HUES64 (cell line): ENCODE measurements at regions not wholly inside any gene's neighbourhood (a gene's known extent, or its start where the extent isn't known, plus 50 kb on each side); places are given as distances from the start of the nearest gene placed in this dataset.
"Not testable (repeated sequence)": the region's sequence is repeated elsewhere in the genome, so short reads cannot be mapped to it uniquely, and the experiment has no call there.

Source experiments
- H3K27ac ChIP-seq: 2 replicates; pipeline ENCODE4 v1.7.0; 2013; ENCODE audit warnings: low read depth, low read length, inconsistent platforms
- H3K27me3 ChIP-seq: 2 replicates; pipeline ENCODE4 v1.6.1; 2013; ENCODE audit warnings: mild to moderate bottlenecking, low read length; ENCODE audit not compliant: insufficient read depth
- H3K36me3 ChIP-seq: 2 replicates; pipeline ENCODE4 v1.6.1; 2013; ENCODE audit warnings: mild to moderate bottlenecking, low read length; ENCODE audit not compliant: insufficient read depth
- H3K4me1 ChIP-seq: 2 replicates; pipeline ENCODE4 v1.6.1; 2013; ENCODE audit warnings: mild to moderate bottlenecking, low read length, moderate library complexity; ENCODE audit not compliant: insufficient read depth
- H3K4me3 ChIP-seq: 2 replicates; pipeline ENCODE4 v1.5.1; 2013; ENCODE audit warnings: mild to moderate bottlenecking, low read length, moderate library complexity
- H3K9ac ChIP-seq: 2 replicates; pipeline ENCODE4 v1.6.1; 2013; ENCODE audit warnings: mild to moderate bottlenecking, low read depth, low read length
- H3K9me3 ChIP-seq: 2 replicates; pipeline ENCODE4 v1.6.1; 2013; ENCODE audit warnings: low read depth, low read length; ENCODE audit not compliant: insufficient read depth
- WGBS: fragments of 150-250, 120-280 bp; methylation state at CpG from one replicate; pipeline ENCODE4 v1.1.7; 2013; ENCODE audit warnings: missing lambda C conversion rate; 5-methylcytosine and 5-hydroxymethylcytosine counted together

DNA sequence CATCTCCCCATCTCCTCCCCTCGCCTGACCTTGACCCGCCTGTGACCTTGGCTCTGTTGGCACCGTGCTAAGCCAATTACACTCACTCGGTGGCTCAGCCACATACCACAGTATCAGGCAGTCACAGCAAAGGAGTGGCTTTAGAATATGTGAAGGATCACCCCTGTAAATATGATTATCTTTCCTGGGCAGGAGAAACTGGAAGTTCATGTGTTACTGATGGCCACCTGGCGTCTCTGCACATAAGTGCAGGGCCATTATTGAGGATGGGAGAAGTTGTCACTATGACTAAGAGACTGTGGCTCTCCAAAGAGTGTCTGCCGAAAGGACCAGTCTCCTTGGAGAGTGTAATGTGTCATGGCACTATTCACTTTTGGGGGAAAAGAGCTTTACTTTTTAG is 116.9 kb upstream of the S1PR3 start:
- 93% methylated on average over 6 of the region's 6 CpGs for WGBS
- Histone ChIP-seq H3K27ac (no peak overlapping the region), H3K9me3 (no peaks in the 10 kb centered on the region)

DNA sequence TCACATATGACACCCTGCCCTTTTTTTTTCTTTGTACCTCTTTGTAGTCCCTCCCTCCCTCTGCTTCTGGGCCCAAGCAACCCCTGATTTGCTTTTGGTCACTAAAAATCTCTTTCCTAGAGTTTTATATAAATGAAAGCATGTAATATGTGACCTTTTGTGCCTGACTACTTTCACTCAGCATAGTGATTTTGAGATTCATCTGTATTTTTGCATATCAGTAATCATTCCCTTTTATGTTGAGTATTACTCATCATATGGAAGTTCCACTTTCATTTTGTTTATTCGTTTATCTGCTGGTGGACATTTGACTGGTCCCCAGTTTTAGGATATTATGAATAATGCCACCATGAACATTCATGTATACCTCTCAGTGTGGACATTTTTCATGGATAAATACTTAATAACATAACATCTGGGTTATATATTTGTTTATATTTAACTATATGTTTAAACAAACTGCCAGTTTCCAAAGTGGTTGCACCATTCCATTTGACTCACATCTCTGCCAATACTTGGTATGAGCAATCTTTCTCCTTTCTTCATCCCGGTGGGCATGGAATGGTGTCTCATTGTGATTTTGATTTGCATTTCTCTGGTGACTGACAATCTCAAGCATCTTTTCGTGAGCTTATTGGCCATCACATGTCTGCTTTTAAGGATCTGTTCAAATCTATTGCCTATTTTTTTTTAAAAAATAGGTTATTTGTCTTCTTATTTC is 115.7 kb upstream of the S1PR3 start:
- 95% methylated on average over 3 of the region's 3 CpGs for WGBS
- H3K9ac ChIP-seq, result no peak overlapping the region
- H3K27me3 ChIP-seq, result no peaks in the 10 kb centered on the region
- no peaks in the 10 kb centered on the region for H3K4me1 ChIP-seq
- H3K4me3 ChIP-seq, result no peak overlapping the region
- no peaks in the 10 kb centered on the region for H3K36me3 ChIP-seq
- no peak overlapping the region for H3K27ac ChIP-seq
- H3K9me3 ChIP-seq, result no peaks in the 10 kb centered on the region

More for the DNA sequence above, 116.9 kb upstream of the S1PR3 start:
- Histone ChIP-seq H3K36me3 (no peaks in the 10 kb centered on the region), H3K4me3 (no peak overlapping the region), H3K4me1 (no peaks in the 10 kb centered on the region), H3K9ac (no peak overlapping the region), H3K27me3 (no peaks in the 10 kb centered on the region)

- H3K27ac ChIP-seq, result no peak overlapping the region
- 87% methylated on average over 8 of the region's 8 CpGs for WGBS
- H3K9ac ChIP-seq, result no peak overlapping the region
- no peaks in the 10 kb centered on the region for H3K36me3 ChIP-seq
- H3K4me1 ChIP-seq, result no peaks in the 10 kb centered on the region
- no peaks in the 10 kb centered on the region for H3K9me3 ChIP-seq
- H3K27me3 ChIP-seq, result no peaks in the 10 kb centered on the region
- H3K4me3 ChIP-seq, result no peak overlapping the region
These were observed 111.1 kb upstream of the S1PR3 start for GRCh38 chr9:88880199-88880598.

GRCh38 chr9:88884291-88884690 is 107.0 kb upstream of the S1PR3 start:
- H3K9ac ChIP-seq, H3K4me3 ChIP-seq, H3K36me3 ChIP-seq, H3K27me3 ChIP-seq, H3K9me3 ChIP-seq, H3K27ac ChIP-seq, H3K4me1 ChIP-seq: not testable (repeated sequence)
- WGBS, result no CpG with 5 or more reads among the region's 1 CpG

DNA sequence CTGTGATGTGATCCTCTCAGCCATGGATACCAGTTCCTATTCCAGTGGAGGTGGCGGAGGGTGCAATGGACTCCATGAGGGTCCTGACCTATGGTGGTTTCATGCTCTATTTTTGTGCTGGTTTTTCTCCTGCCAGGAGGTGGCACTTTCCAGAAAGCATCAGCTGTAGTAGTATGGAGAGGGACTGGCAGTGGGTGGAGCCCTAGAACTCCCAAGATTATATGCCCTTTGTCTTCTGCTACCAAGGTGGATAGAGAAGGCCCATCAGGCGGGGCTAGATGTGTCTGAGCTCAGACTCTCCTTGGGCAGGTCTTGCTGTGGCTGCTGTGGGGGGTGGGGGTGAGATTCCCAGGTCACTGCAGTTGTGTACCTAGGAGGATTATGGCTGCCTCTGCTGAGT is 104.5 kb upstream of the S1PR3 start:
- WGBS, result 81% methylated on average over 2 of the region's 2 CpGs

DNA sequence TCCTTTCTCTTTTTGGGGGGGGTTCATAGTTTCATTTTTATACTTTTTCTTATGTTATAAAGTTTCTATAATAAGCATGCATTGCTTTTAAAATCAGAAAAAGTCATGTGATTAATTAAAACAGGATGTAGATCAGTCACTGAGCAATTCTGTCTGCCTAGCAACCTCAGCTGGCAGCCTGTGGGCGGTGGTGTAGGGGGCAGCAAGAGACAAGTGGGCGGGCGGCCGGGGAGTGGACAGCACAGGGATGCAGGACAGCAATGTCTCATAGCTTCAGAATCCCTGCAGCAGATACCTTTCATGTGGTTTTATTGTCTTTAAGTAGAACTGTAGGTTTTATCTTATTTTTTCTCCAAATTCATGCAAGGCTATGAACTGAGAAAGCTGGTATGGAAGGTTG is 101.9 kb upstream of the S1PR3 start:
- H3K36me3 ChIP-seq, result no peaks in the 10 kb centered on the region; the same call in 1 of the 2 replicates
- 95% methylated on average over 4 of the region's 4 CpGs for WGBS
- no peaks in the 10 kb centered on the region for H3K4me1 ChIP-seq
- no peaks in the 10 kb centered on the region for H3K9me3 ChIP-seq
- no peaks in the 10 kb centered on the region for H3K27me3 ChIP-seq
- no peak overlapping the region for H3K27ac ChIP-seq
- no peak overlapping the region for H3K9ac ChIP-seq
- no peak overlapping the region for H3K4me3 ChIP-seq

More for the DNA sequence above, 104.5 kb upstream of the S1PR3 start:
- H3K27ac ChIP-seq, H3K4me1 ChIP-seq, H3K9ac ChIP-seq, H3K9me3 ChIP-seq, H3K27me3 ChIP-seq, H3K36me3 ChIP-seq, H3K4me3 ChIP-seq: not testable (repeated sequence)

GRCh38 chr9:88890546-88890945 is 100.7 kb upstream of the S1PR3 start:
- Histone ChIP-seq H3K9ac (no peak overlapping the region), H3K36me3 (no peaks in the 10 kb centered on the region; the same call in 1 of the 2 replicates), H3K4me3 (no peak overlapping the region), H3K9me3 (no peaks in the 10 kb centered on the region), H3K4me1 (no peaks in the 10 kb centered on the region), H3K27ac (no peak overlapping the region), H3K27me3 (no peaks in the 10 kb centered on the region)
- WGBS, result 96% methylated on average over 3 of the region's 4 CpGs

GRCh38 chr9:88891040-88891439 is 100.2 kb upstream of the S1PR3 start:
- Histone ChIP-seq H3K27ac (no peak overlapping the region), H3K27me3 (no peaks in the 10 kb centered on the region), H3K9me3 (no peaks in the 10 kb centered on the region), H3K4me1 (no peaks in the 10 kb centered on the region), H3K36me3 (no peaks in the 10 kb centered on the region; the same call in 1 of the 2 replicates), H3K9ac (no peak overlapping the region), H3K4me3 (no peak overlapping the region)
- WGBS, result 84% methylated on average over 2 of the region's 2 CpGs

- Histone ChIP-seq H3K27ac (no peak overlapping the region), H3K4me3 (no peak overlapping the region), H3K9me3 (no peaks in the 10 kb centered on the region), H3K9ac (no peak overlapping the region), H3K36me3 (no peaks in the 10 kb centered on the region; the same call in 1 of the 2 replicates), H3K27me3 (no peaks in the 10 kb centered on the region), H3K4me1 (no peaks in the 10 kb centered on the region)
- WGBS, result 85% methylated on average over 3 of the region's 4 CpGs
These were observed 98.5 kb upstream of the S1PR3 start for GRCh38 chr9:88892724-88893123.

GRCh38 chr9:88897081-88897480 is 94.2 kb upstream of the S1PR3 start:
- no peaks in the 10 kb centered on the region for H3K27me3 ChIP-seq
- no peaks in the 10 kb centered on the region for H3K36me3 ChIP-seq
- H3K9ac ChIP-seq, result no peak overlapping the region
- H3K9me3 ChIP-seq, result no peaks in the 10 kb centered on the region
- no peak overlapping the region for H3K27ac ChIP-seq
- no peak overlapping the region for H3K4me3 ChIP-seq
- H3K4me1 ChIP-seq, result no peaks in the 10 kb centered on the region

- 76% methylated on average over 3 of the region's 5 CpGs for WGBS
- Histone ChIP-seq H3K9me3 (no peaks in the 10 kb centered on the region), H3K27ac (no peak overlapping the region), H3K36me3 (no peaks in the 10 kb centered on the region), H3K9ac (no peak overlapping the region), H3K4me3 (no peak overlapping the region), H3K4me1 (no peaks in the 10 kb centered on the region), H3K27me3 (no peaks in the 10 kb centered on the region)
These were observed 93.1 kb upstream of the S1PR3 start for GRCh38 chr9:88898039-88898720.
